ENCODE measurements at regions not wholly inside any gene's neighbourhood (a gene's known extent, or its start where the extent isn't known, plus 50 kb on each side); places are given as distances from the start of the nearest gene placed in this dataset.

- no peak for DNase-seq
Observed at GRCh38 chr15:69963385-69963784, 134.3 kb downstream of the TLE3 start.

- DNase-seq = no peak
Observed at GRCh38 chr15:69971771-69972170, 125.9 kb downstream of the TLE3 start.

- no peak for DNase-seq
Observed at GRCh38 chr15:69972436-69972835, 125.3 kb downstream of the TLE3 start.

GRCh38 chr15:69973102-69973714, 124.5 kb downstream of the TLE3 start:
- DNase-seq = peak; percentile 66

- no peak for DNase-seq
Observed at GRCh38 chr15:69973880-69974279, 123.8 kb downstream of the TLE3 start.

GRCh38 chr15:69974321-69974720, 123.4 kb downstream of the TLE3 start:
- DNase-seq = no peak

- DNase-seq = peak; percentile 83
Observed at GRCh38 chr15:69976366-69976994, 121.2 kb downstream of the TLE3 start.

GRCh38 chr15:69978603-69979002, 119.1 kb downstream of the TLE3 start:
- DNase-seq = no peak

GRCh38 chr15:69979262-69979661, 118.5 kb downstream of the TLE3 start:
- peak; percentile 24 for DNase-seq

- DNase-seq = no peak
Observed at GRCh38 chr15:69979783-69980182, 117.9 kb downstream of the TLE3 start.

GRCh38 chr15:69980341-69981059, 117.2 kb downstream of the TLE3 start:
- DNase-seq = no peak

GRCh38 chr15:69982037-69982436, 115.7 kb downstream of the TLE3 start:
- DNase-seq = no peak

GRCh38 chr15:69983696-69984265, 113.9 kb downstream of the TLE3 start:
- no peak for DNase-seq

GRCh38 chr15:69987492-69988489, 109.9 kb downstream of the TLE3 start:
- no peak for DNase-seq

GRCh38 chr15:69988541-69989225, 109.0 kb downstream of the TLE3 start:
- no peak for DNase-seq

GRCh38 chr15:69990566-69991421, 106.9 kb downstream of the TLE3 start:
- DNase-seq = no peak

GRCh38 chr15:69991551-69991980, 106.2 kb downstream of the TLE3 start:
- DNase-seq = no peak

- DNase-seq = no peak
Observed at GRCh38 chr15:69992348-69992747, 105.4 kb downstream of the TLE3 start.

- no peak for DNase-seq
Observed at GRCh38 chr15:69994429-69995205, 103.1 kb downstream of the TLE3 start.
